NT2/D1 (cell line): ENCODE measurements at regions not wholly inside any gene's neighbourhood (a gene's known extent, or its start where the extent isn't known, plus 50 kb on each side); places are given as distances from the start of the nearest gene placed in this dataset.

Experiments
- DNase-seq: peaks from one replicate; pipeline ENCODE4 v3.0.0-alpha.2; 2011; ENCODE audit warnings: low read depth, low spot score
- H3K27me3 ChIP-seq: 2 replicates; pipeline ENCODE4 v1.6.0; 2011; ENCODE audit warnings: mild to moderate bottlenecking; ENCODE audit not compliant: insufficient read length, insufficient read depth
- H3K36me3 ChIP-seq: 2 replicates; pipeline ENCODE4 v1.6.1; 2011; ENCODE audit warnings: mild to moderate bottlenecking, low read length, mixed read lengths; ENCODE audit not compliant: insufficient read depth, insufficient read length
- H3K4me1 ChIP-seq: 2 replicates; pipeline ENCODE4 v1.5.1; 2011; ENCODE audit not compliant: insufficient read depth, insufficient read length
- H3K4me3 ChIP-seq: 2 replicates; pipeline ENCODE4 v1.5.1; 2011; ENCODE audit warnings: low read depth; ENCODE audit not compliant: insufficient read length
- H3K9ac ChIP-seq: 2 replicates; pipeline ENCODE4 v1.6.0; 2011; ENCODE audit warnings: low read depth; ENCODE audit not compliant: insufficient read length
- H3K9me3 ChIP-seq: 2 replicates; pipeline ENCODE4 v1.5.1; 2011; ENCODE audit warnings: mild to moderate bottlenecking, low read length; ENCODE audit not compliant: insufficient read depth
- SUZ12 ChIP-seq: IDR thresholded peaks from 2 replicates; pipeline ENCODE4 v1.6.1; 2011; ENCODE audit not compliant: insufficient read length, insufficient read depth; ENCODE audit errors: extremely low read depth
- YY1 ChIP-seq: IDR thresholded peaks from 2 replicates; pipeline ENCODE4 v1.6.1; 2011; ENCODE audit not compliant: insufficient read length, insufficient read depth
- ZNF274 ChIP-seq: IDR thresholded peaks from 2 replicates; pipeline ENCODE4 v1.6.1; 2011; ENCODE audit warnings: mild to moderate bottlenecking, low read depth, low read length

GRCh38 chr2:175855236-175855635, 146.8 kb downstream of the LNPK start:
- no peaks in the 10 kb centered on the region for H3K27me3 ChIP-seq
- no peak for TF ChIP-seq SUZ12
- TF ChIP-seq ZNF274: no peak
- TF ChIP-seq YY1: no peak
- no peak overlapping the region for H3K9ac ChIP-seq
- no peaks in the 10 kb centered on the region for H3K9me3 ChIP-seq
- no peaks in the 10 kb centered on the region for H3K36me3 ChIP-seq
- H3K4me3 ChIP-seq: no peak overlapping the region
- H3K4me1 ChIP-seq: peaks cover 3% of the 10 kb centered on the region
- DNase-seq: no peak

- TF ChIP-seq ZNF274 (no peak), SUZ12 (no peak)
- H3K9ac ChIP-seq: no peak overlapping the region
- no peaks in the 10 kb centered on the region for H3K27me3 ChIP-seq
- H3K4me3 ChIP-seq: no peak overlapping the region
- no peaks in the 10 kb centered on the region for H3K36me3 ChIP-seq
- DNase-seq: no peak
- no peaks in the 10 kb centered on the region for H3K9me3 ChIP-seq
- peaks cover 3% of the 10 kb centered on the region for H3K4me1 ChIP-seq
Observed at GRCh38 chr2:175854665-175855064, 147.4 kb downstream of the LNPK start.

- no peak overlapping the region for H3K9ac ChIP-seq
- H3K27me3 ChIP-seq: no peaks in the 10 kb centered on the region
- no peak for DNase-seq
- H3K4me3 ChIP-seq: no peak overlapping the region
- TF ChIP-seq ZNF274 (no peak), SUZ12 (no peak), YY1 (no peak)
- H3K36me3 ChIP-seq: no peaks in the 10 kb centered on the region
- no peaks in the 10 kb centered on the region for H3K9me3 ChIP-seq
- H3K4me1 ChIP-seq: peaks cover 3% of the 10 kb centered on the region
Observed at GRCh38 chr2:175854129-175854528, 147.9 kb downstream of the LNPK start.

GRCh38 chr2:175853616-175853890, 148.5 kb downstream of the LNPK start:
- Histone ChIP-seq H3K27me3 (no peaks in the 10 kb centered on the region), H3K9ac (no peak overlapping the region), H3K36me3 (no peaks in the 10 kb centered on the region), H3K4me3 (no peak overlapping the region), H3K4me1 (peaks cover 3% of the 10 kb centered on the region), H3K9me3 (no peaks in the 10 kb centered on the region)
- no peak for TF ChIP-seq YY1
- TF ChIP-seq SUZ12: no peak
- no peak for TF ChIP-seq ZNF274
- DNase-seq: no peak

GRCh38 chr2:175852879-175853615, 149.0 kb downstream of the LNPK start:
- no peak overlapping the region for H3K4me3 ChIP-seq
- no peak overlapping the region for H3K9ac ChIP-seq
- no peak for DNase-seq
- 0 out of 2 replicates have a peak, but pooled peaks cover 1% of the 10 kb centered on the region for H3K9me3 ChIP-seq
- H3K27me3 ChIP-seq: no peaks in the 10 kb centered on the region
- peaks cover 3% of the 10 kb centered on the region for H3K4me1 ChIP-seq
- no peaks in the 10 kb centered on the region for H3K36me3 ChIP-seq
- TF ChIP-seq YY1: no peak
- TF ChIP-seq SUZ12: no peak
- TF ChIP-seq ZNF274: no peak

- TF ChIP-seq SUZ12: no peak
- no peak for TF ChIP-seq YY1
- TF ChIP-seq ZNF274: no peak
- no peaks in the 10 kb centered on the region for H3K36me3 ChIP-seq
- peaks cover 9% of the 10 kb centered on the region for H3K9me3 ChIP-seq
- H3K9ac ChIP-seq: no peak overlapping the region
- DNase-seq: no peak
- H3K27me3 ChIP-seq: no peaks in the 10 kb centered on the region
- no peaks in the 10 kb centered on the region for H3K4me1 ChIP-seq
- no peak overlapping the region for H3K4me3 ChIP-seq
Observed at GRCh38 chr2:175847128-175847527, 154.9 kb downstream of the LNPK start.

GRCh38 chr2:175844169-175844568, 157.9 kb downstream of the LNPK start:
- H3K4me1 ChIP-seq: no peaks in the 10 kb centered on the region
- peak; percentile 63 for DNase-seq
- TF ChIP-seq ZNF274 (no peak), YY1 (no peak), SUZ12 (no peak)
- no peaks in the 10 kb centered on the region for H3K27me3 ChIP-seq
- peaks cover 9% of the 10 kb centered on the region for H3K9me3 ChIP-seq
- H3K4me3 ChIP-seq: no peak overlapping the region
- H3K9ac ChIP-seq: no peak overlapping the region
- no peaks in the 10 kb centered on the region for H3K36me3 ChIP-seq

- TF ChIP-seq SUZ12: no peak
- TF ChIP-seq YY1: no peak
- no peak for TF ChIP-seq ZNF274
- Histone ChIP-seq H3K27me3 (no peaks in the 10 kb centered on the region), H3K4me3 (no peak overlapping the region), H3K36me3 (no peaks in the 10 kb centered on the region), H3K9me3 (peaks cover 9% of the 10 kb centered on the region), H3K4me1 (no peaks in the 10 kb centered on the region), H3K9ac (no peak overlapping the region)
- DNase-seq: no peak
Observed at GRCh38 chr2:175843625-175844024, 158.4 kb downstream of the LNPK start.
